ENCODE measurements at regions not wholly inside any gene's neighbourhood (a gene's known extent, or its start where the extent isn't known, plus 50 kb on each side); places are given as distances from the start of the nearest gene placed in this dataset.

DNA sequence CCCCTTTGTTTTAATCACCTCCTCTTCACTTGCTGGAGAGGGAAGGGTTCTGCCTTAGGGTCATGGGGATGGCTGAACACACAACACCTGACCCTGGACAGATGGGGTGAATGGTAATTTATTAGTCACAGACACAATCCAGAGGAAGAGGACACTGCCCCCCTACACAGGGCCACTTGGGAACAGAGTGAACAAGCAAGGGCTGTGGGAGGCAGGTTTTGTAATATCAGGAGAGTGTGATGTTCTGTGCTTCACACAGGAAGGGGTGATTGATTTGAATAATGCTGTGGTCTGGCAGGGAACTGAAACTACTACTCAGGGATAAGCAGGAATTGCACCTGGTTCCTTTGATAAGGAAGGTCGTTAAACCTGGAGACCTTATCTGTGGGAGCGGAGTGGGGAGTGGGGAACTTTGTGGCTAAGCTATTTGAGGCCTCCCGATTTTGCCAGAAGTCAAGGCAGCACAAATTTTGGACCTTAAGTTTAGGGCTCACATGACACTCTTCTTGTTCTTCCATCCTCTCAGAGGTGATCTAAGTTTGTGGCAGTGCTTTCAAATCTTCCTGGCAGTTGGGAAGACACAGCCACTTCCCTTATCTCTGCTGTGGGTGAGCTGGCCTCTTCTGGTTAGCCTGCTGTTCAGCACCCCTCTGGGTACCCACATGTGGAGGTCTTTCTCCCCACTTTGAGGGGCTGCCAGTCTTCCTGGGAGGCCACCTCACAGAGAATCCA, 77.8 kb downstream of the CD164 start:
- no peak for TF ChIP-seq POLR2AphosphoS5 (IDR thresholded peaks at IDR 0.05)
- TF ChIP-seq POLR2A (IDR thresholded peaks at IDR 0.05), result no peak
- no peak for TF ChIP-seq CTCF (IDR thresholded peaks at IDR 0.05)
